ENCODE measurements at regions not wholly inside any gene's neighbourhood (a gene's known extent, or its start where the extent isn't known, plus 50 kb on each side); places are given as distances from the start of the nearest gene placed in this dataset.

DNA sequence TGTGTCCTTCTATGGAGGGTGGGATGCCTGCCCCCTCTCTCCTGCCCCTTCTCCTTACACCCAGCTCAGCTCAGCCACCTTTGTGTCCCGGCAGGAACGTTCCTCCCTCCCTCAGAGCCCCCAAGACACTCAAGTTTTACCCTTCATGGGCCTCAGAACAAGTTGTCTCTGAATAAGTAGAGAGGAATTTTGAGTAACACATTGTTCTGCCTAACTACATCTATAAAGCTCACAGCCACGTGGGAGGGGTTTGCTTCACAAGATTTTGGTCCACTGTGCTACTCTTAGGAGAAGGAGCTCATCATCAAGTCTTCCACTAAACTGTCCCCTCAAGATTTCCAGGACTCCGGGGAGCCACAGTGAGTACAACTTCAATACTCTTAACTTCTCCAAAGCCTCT is 51.6 kb upstream of the ZNF32 start:
- H3K27ac Mint-ChIP-seq, result no peak overlapping the region
- H3K4me3 Mint-ChIP-seq, result no peak overlapping the region
- ATAC-seq (replicated peaks), result no peak
- H3K4me1 Mint-ChIP-seq, result no peaks in the 10 kb centered on the region
- H3K36me3 Mint-ChIP-seq, result no peaks in the 10 kb centered on the region
- DNase-seq, result no peak
- H3K9me3 Mint-ChIP-seq, result no peaks in the 10 kb centered on the region
- H3K27me3 Mint-ChIP-seq, result peaks cover 4 to 14% of the 10 kb centered on the region in 2 donors

- Mint-ChIP-seq H3K4me3 (no peak overlapping the region), H3K4me1 (no peaks in the 10 kb centered on the region), H3K27me3 (peaks cover 8 to 14% of the 10 kb centered on the region in 2 donors), H3K27ac (no peak overlapping the region), H3K36me3 (no peaks in the 10 kb centered on the region), H3K9me3 (no peaks in the 10 kb centered on the region)
- DNase-seq, result no peak
- ATAC-seq (replicated peaks), result no peak
Measured at GRCh38 chr10:43699516-43699915, 50.8 kb upstream of the ZNF32 start.

All from stimulated activated naive B cell treated with anti-CD40 and anti-IgM and Interleukin-4, amounts not matched to agents 10 μg/mL and 1 μg/mL and 100 μg/mL, for 72 hours (primary cell).